ENCODE measurements at regions not wholly inside any gene's neighbourhood (a gene's known extent, or its start where the extent isn't known, plus 50 kb on each side); places are given as distances from the start of the nearest gene placed in this dataset.
"Not testable (repeated sequence)": the region's sequence is repeated elsewhere in the genome, so short reads cannot be mapped to it uniquely, and the experiment has no call there.

DNA sequence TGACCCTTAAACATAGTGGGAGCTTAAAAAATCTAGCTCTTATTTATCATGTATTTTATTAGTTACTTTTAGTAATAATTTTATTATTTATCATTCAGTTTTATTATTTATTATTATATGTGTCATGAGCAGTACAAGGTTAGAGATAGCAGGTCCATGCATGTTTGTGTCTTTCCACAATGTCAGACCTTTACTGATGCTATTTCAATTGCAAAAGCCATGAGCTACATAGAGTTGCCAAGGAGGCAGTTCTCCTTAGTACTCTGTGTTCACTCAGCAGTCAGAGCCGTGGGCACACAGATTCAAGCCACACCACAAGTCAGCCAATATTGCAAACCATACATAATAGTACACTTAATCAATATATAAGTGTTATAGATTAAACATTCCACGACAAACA is 157.9 kb upstream of the NTRK2 start:
- DNase-seq (ENCODE audit: low read depth), result no peak

DNA sequence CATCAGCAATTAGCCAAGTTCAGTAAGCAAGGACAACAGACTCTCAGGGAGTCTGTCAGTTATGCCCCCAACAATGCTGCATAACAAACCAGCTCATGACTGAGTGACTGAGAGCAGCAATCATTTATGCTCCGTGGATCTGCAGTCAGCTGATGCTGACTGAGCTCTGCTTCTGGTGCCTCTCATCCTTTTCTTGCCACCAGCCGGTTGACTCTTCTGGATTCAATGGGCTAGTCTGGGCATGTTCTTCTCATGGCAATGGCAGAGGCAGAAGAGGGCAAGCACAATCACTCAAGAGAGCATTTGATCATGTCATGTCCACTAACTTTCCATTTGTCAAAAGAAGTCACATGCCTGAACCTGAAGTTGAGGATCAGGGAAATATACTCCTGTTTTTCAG is 157.0 kb upstream of the NTRK2 start:
- DNase-seq (ENCODE audit: low read depth), result no peak

DNA sequence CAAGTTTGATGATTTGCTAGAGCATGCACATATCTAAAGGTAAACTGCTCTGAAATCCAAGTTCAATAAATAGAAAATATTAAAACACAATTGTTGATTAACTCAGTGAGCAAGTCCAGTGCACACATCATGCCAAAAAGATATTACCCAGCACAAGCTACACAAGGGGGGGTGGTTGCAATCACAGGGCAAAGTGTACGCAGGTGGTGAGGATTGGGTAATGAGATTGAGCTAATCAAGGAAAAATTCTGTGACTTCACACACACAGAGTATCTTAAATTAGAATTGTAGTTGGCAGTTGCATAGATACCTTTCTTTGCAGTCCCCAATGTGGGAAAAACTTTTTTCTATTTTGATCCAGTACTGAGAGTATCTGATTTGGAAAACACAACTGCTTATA is 156.1 kb upstream of the NTRK2 start:
- DNase-seq (ENCODE audit: low read depth), result no peak

DNA sequence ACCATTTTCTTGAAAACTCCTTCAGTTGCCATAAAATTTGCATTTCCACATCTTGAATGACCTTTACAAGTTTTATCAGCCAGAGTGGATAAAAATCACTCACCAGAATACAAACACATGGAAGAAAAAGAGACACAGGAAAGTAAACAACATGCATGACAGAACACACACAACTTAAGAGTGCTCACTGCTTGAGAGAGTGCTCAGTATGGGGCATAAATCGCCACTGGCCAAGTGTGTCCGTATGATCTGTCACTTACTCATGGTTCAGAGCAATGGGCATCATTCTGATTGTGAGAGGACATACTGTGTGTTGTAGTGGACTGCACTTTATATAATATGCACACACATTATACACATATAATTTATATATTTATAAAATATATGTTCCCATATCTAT is 155.6 kb upstream of the NTRK2 start:
- no peak for DNase-seq (ENCODE audit: low read depth)

DNA sequence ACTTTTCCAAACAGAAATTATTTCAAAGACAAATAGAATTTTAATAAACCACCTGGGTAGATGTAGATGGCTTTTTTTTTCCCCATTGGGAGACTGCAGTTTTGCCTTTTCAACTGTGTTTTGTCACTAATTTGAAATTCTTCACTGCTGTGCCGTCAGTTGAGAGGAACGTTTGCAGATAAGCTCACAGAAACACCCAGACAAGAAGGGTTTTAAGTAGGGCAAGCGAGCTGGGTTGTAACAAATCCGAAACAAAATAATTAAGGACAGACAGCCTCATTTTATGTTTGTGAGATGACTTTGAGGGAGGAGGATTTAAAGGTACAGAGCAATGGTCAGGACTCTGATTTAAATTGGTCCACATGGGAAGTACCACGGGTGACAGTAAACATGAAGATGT is 155.1 kb upstream of the NTRK2 start:
- DNase-seq (ENCODE audit: low read depth), result no peak

DNA sequence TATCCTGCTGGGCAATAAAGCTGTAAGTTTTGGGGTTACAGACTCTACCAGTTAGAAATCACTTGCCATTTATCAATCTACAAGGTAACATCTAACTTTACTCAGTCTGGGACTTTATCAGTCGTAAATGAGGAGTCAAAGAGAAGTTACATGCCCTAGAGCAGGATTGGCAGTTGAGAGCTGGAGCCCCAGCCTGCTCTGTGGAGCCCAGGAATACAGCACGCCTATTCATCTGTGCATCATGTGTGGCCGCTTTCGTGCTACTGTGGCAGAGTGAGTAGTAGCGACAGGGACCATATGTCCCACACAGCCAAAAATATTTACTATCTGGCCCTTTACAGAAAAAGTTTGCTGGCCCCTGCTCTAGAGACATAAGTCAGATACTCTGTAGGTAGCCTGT is 152.5 kb upstream of the NTRK2 start:
- DNase-seq (ENCODE audit: low read depth), result no peak

DNA sequence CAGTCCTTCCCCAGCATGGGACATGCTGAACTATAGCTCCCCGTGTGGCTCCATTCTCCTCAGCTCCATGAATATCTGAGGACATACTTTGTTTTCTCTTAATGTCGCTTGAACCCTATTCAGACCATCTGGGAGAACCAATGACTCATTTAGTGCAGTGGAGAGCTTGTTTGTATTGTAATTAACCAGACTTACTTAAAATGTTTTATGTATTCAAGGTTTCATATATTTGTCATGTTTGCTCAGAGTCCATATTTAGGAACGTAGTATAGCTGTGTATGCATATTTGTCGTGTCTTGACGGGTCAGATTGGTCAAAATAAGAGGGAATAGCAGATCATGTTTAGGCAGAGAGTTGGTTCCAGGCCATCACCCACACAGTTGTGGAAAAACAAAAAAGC is 150.1 kb upstream of the NTRK2 start:
- DNase-seq (ENCODE audit: low read depth), result no peak

DNA sequence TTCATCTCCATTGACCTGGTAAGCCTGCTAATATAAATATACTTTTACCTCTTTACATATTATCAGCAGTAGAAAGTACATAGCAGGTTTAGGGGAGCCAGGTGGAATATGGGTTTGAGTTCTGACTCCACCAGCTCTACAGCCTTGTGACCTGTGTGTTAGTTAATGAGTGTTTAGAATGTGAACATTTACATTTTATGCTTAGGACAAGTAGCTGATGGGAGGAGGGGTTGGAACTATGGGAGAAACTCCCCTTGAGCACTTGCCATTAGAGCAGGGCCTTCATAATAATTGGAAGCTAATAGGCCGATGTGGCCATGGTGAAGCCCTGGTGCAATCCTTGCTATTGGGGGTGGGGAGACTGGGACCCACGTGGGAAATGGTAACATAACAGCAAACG is 148.3 kb upstream of the NTRK2 start:
- no peak for DNase-seq (ENCODE audit: low read depth)

DNA sequence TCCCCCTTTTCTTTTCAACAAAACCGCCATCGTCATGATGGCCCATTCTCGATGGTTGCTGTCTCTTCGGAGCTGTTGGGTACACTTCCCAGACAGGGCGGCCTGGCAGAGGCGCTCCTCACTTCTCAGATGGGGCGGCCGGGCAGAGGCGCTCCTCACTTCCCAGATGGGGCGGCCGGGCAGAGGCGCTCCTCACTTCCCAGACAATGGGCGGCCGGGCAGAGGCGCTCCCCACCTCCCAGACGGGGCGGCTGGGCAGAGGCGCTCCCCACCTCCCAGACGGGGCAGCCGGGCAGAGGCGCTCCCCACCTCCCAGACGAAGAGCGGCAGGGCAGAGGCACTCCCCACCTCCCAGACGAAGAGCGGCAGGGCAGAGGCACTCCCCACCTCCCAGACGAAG is 143.3 kb upstream of the NTRK2 start:
- DNase-seq (ENCODE audit: low read depth), result not testable (repeated sequence)

DNA sequence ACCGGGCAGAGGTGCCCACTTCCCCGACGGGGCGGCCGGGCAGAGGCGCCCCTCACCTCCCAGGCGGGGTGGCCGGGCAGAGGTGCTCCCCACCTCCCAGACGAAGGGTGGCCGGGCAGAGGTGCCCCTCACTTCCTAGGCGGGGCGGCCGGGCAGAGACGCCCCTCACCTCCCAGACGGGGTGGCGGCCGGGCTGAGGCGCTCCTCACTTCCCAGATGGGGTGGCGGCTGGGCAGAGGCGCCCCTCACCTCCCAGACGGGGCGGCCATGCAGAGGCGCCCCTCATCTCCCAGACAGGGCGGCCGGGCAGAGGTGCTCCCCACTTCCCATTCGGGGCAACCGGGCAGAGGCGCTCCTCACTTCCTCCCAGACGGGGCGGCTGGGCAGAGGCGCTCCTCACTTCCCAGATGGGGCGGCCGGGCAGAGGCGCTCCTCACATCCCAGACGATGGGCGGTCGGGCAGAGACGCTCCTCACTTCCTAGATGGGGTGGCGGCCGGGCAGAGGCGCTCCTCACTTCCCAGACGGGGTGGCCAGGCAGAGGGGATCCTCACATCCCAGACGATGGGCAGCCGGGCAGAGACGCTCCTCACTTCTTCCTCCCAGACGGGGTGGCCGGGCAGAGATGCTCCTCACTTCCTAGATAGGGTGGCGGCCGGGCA is 142.3 kb upstream of the NTRK2 start:
- not testable (repeated sequence) for DNase-seq (ENCODE audit: low read depth)

DNA sequence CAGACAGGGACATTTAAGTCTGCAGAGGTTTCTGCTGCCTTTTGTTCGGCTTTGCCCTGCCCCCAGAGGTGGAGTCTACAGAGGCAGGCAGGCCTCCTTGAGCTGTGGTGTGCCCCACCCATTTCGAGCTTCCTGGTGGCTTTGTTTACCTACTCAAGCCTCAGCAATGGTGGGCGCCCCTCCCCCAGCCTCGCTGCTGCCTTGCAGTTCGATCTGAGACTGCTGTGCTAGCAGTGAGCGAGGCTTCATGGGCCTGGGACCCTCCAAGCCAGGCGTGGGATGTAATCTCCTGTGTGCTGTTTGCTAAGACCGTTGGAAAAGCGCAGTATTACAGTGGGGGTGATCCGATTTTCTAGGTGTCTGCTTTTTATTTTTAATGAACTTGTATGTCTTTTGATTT is 133.6 kb upstream of the NTRK2 start:
- DNase-seq (ENCODE audit: low read depth), result not testable (repeated sequence)

DNA sequence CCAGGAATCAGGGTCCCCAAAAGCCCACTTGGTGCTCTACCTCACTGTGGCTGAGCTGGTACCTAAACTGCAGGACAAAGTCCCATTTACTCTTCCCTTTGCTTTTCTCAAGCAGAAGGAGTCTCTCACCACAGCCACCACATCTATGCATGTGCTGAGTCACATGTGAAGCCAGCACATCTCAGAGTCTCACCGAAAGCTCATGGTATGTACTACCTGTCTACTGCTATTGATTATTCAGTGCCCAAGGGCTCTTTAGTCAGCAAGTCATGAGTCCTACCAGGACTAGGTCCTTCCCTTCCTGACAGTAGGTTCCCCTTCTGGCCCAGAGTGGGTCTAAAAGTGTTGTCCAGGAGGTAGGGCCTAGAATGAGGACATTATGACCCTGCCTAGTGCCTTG is 130.7 kb upstream of the NTRK2 start:
- DNase-seq (ENCODE audit: low read depth), result no peak

DNA sequence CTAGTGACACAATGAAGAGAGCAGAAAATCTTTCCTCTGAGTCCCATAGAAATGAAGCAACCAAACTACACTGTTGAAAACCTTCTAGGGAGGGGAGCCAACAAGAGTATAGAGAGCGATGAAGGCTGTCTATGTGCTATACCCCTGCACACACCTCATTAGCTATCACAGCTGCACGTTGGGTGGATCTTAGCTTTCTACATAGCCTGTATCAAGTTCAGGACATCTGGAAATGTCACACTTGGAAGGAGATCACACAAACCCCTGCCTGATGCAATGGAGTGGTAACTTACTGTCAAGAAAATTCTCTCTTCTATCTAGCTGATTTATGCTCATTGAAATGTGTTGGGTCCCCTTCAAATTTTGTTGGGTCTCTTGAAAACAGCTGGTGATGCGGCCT is 127.0 kb upstream of the NTRK2 start:
- DNase-seq (ENCODE audit: low read depth), result no peak

DNA sequence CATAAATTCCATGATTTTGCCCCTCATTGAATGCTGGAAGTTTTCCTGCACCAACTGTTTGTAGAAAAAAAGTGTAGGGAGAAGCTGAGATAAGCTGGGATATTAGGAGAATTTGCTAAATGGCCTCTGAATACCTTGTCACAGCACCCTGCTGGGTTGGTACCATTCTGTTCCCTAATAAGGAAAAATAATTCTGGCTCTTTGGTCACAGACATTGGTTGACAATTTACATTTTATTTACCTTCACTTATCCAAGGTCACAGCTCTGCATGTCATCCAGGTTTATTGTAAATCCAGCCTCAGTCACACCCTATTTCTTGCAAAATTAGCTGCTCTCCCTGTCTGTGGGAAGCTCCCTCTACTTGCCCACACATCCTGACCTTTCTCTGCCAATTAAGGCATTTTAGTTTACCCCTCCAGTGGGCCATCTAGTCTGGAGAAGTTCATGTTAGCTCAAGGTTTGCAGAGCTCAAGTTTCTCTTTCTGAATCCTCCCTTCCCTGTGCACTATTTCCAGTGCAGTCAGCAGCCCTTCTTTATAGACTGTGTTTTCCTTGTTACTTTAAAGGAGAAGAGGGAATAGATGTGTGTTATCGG is 115.4 kb upstream of the NTRK2 start:
- DNase-seq (ENCODE audit: low read depth), result no peak

DNA sequence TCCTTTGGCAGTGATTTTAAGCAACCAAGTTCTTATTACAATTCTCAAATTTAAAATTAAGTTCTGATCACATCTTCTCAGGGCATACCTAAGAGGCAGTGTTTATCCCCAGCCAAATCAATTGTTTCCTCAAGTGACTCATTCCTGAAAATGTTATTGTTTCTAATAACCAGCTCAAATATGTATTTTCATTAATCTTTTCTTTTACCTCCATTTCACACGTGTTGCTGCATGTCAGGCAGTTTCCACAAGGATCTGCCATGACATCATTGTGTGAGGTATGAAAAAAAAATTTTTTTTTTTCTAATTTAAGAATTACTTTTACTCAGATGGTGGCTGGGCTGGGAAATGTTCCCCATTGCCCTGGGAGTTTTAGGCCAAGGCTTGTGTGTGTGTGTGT is 113.0 kb upstream of the NTRK2 start:
- no peak for DNase-seq (ENCODE audit: low read depth)

DNA sequence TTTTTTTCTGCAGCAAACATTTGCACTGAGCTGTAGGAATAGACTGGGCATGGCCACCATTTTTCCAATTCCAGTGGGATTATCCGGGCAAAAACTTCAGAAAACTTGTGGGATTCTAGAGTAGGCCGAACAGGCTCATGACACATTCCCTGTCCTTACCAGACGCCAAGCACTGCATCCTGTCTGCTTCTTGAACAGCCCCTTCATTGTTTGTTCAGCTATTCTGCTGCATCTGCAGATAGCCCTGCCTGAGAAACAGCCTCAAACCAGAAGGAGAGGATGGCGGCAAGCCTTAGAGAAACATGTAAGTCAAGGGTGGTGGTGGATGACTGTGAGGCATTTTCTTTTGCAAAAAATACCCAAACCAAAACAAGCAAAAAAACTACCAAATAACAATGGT is 111.8 kb upstream of the NTRK2 start:
- no peak for DNase-seq (ENCODE audit: low read depth)

DNA sequence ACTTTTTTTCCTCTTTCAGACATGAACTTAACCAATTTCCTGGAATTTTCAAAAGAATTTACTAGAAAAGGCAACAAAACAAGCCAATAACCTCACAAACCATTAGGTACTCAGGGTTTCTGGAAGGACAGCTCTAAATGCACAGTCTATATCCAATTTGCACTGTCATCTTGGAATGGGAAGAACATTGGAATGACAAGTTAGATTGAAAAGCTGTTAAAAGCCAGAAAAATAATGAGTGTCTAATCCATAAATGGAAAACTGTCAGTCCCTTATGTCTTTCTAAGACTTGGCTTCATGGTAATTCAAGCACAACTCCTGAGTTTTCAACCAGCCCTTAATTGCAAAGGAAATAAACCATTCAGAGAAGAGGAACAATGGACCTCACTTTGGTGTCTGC is 105.8 kb upstream of the NTRK2 start:
- DNase-seq (ENCODE audit: low read depth), result no peak

DNA sequence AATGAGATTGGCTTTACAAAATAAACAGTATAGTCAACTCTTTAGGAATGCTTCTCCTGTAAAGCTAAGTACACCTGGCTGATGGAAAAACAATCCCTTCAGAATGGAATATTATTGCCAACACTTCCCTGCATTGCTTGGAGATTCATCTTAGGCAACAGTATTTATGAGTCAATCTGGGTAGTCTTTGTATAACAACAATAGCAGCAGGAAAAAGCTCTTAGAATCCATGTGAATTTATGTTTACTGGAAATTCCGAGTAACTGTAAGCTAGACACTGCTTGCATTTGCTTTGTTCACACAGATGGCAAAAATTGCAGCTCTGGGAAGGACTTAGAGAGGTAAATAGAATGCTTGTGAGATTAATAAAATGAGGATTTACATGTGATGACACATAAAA is 101.7 kb upstream of the NTRK2 start:
- no peak for DNase-seq (ENCODE audit: low read depth)

DNA sequence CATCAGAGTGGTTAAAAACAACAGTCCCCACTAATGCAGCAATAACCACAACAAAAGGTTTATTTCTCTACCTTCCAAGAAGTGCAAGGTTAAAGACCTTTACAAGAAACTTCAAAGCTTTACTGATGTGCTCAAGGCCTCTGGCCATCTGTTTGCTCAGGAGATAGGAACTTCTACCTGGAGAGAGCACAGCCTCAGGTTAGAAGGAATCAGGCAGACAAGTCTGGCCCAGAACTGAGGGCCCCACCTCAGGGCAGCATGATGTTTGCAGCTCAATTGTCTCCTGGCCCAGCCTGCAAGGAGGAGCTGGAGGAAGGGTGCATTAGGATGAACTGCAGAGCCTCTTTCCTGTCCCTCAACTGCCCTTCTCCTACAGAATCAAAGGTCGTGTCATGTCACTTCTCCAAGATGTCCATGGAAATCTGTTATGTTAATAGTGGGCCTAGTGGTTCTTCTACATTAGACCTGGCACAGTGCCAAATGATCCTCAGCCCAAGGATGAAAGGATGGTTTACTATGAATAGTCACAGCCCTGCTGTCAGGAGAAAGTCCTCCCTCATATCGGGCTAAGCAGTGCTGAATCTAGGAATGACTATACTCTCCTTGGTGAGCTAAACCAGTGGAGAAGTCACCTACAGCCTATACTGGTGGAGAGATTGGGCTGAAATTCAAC is 98.9 kb upstream of the NTRK2 start:
- no peak for DNase-seq (ENCODE audit: low read depth)

DNA sequence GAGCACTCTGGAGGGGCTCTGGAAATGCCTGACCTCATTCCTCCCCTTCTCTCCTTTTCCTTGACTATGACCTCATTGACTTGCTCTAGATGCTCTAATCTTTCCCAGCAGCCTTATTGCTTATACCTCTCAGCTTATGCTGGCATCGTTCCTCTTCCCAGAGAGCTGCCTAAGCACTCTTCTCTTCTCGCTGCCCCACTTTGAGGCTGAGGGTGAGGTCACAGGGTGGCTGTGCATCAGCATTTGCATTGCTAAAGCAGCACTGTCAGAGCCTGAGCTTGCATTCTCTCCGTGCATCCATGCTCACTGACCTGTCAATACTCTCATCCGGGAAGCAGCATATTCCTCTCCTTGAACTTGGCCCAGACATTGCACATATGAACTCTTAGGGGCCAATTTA is 96.4 kb upstream of the NTRK2 start:
- no peak for DNase-seq (ENCODE audit: low read depth)

DNA sequence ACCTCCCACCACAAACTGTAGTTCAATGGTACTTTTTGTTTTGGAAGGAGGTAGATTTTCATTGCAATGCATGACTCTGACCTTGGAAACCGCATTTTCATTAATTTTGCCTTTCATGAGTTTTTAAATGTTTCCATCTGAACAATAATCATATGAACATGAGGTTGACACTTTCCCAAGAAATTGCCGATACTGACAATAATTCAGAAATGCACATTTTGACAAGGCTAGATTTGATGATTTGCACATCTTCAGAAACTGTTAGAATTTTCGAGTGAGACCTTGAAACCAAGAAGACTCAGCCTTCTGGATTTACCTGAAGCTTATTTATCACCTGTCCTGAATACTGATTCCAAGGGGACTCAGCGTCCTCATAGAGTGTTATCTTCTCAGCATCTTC is 93.8 kb upstream of the NTRK2 start:
- DNase-seq (ENCODE audit: low read depth), result no peak

DNA sequence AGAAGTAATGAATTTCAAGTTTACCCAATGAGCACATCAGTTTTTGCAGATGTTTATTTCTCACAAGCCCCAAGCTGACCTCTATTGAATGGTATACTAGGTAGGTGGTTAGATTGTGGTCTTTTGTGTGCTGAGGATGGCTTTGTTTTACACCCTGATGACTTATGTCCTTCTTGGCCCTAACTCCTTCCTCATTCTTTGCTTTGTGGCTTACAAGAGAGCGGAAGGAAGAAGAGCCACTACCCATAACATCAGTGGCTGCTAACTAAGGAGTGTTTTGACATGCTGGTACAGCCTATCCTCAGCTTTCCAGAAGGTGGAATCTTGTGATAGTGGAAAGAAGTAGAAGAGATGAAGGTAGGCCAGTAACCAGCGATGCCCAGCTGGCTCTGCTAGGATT is 85.7 kb upstream of the NTRK2 start:
- DNase-seq (ENCODE audit: low read depth), result no peak

DNA sequence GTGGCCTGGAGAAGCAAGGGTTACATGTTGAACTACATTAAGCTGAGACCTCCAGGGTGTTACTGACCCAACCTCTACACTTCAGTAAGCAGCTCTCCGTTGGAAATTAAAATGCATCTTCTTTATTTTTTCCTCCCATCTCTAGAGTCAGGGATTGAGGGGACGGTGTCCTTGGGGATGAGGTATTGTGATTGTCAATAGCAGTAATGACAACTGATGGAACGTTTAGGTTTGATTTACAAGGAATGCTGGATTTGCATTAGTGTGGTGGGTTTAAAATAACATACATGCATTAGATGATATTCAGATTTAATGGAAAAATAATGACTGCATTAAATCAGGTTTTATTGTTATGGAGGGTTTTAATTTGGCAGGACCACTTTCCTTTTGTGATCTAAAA is 82.9 kb upstream of the NTRK2 start:
- no peak for DNase-seq (ENCODE audit: low read depth)

DNA sequence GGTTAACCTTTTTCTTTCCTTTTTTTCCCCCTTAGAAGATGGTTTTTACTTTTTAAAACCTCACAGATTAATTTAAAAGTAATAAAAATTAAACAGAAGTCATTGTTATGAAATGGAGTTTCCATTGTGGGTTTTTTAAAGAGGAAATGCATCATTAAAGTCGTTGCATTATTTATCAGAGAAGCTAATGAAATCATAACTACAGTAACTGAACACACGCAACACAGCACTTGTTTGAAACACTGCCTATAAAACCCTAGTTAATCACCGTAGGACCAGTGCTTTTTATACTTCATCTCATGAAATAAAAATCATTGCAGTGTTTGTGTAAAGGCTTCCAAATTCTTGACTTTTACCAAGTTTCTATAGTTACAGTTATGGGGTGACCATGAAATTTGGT is 82.4 kb upstream of the NTRK2 start:
- no peak for DNase-seq (ENCODE audit: low read depth)
